GM18526 (cell line): ENCODE measurements at regions not wholly inside any gene's neighbourhood (a gene's known extent, or its start where the extent isn't known, plus 50 kb on each side); places are given as distances from the start of the nearest gene placed in this dataset.

Experiments used
- POLR2A ChIP-seq: IDR thresholded peaks from 3 replicates; pipeline ENCODE4 v1.6.1; 2011; ENCODE audit not compliant: insufficient read length; ENCODE audit errors: extremely low read depth

GRCh38 chr10:131021969-131022368, 289.6 kb downstream of the TCERG1L start:
- TF ChIP-seq POLR2A: no peak

GRCh38 chr10:131022369-131022768, 289.2 kb downstream of the TCERG1L start:
- TF ChIP-seq POLR2A: no peak

DNA sequence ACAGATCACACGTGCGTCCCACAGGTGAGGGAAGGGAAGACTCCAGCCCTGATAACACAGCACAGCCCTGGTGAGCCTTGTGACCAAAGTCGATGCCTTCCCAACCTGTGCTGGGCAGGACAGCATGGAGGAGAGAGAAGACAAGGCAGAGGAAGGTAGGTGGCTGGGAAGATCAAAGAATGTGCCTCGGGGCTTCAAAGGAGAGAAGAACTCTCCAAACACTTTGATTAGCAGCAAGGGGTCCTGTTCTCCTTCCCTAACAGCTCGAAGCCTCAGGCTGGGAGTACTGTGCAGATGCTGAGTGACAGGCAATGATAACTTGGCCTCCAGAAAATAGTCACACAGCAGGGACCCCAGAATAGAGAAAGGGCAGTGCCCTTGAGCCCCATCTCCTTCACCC, 288.5 kb downstream of the TCERG1L start:
- TF ChIP-seq POLR2A: no peak

DNA sequence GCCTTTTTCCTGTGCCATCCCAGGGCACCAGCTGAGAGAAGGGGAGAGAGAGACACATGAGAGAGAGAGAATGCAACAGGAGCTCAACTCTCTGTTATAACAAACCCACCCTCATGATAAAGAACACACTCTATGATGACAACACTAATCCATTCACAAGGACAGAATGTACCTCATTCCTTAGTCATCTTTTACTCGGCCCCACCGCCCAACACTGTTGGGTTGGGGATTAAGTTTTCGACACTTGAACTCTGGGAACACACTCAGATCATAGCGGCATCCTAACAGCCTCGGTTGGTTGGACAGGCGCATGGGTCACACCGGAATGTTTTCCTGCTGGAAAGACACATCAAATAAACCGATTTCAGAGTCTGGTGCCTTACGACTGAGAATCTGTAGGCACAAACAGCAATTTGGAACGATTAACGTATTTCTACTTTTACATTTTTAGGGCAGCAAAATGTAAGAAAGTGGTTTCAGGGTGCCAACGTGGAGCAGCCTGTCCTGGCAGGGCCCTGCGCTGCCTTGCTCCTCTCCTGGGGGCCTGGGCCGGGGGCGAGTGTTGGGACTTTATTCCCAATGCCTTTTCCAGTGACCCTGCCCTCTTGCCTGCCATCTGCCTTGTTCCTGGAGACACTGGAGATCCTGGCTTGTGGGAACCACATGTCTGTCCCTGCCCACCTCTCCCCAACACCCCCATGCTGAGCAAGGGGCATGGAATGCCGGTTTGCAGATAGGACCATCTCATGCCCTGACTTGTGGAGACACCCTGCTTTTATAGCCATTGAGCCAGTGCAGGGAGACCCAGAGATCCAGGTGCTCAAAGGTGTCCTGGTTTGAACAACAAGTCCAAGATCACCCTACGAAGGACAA, 287.0 kb downstream of the TCERG1L start:
- no peak for TF ChIP-seq POLR2A

DNA sequence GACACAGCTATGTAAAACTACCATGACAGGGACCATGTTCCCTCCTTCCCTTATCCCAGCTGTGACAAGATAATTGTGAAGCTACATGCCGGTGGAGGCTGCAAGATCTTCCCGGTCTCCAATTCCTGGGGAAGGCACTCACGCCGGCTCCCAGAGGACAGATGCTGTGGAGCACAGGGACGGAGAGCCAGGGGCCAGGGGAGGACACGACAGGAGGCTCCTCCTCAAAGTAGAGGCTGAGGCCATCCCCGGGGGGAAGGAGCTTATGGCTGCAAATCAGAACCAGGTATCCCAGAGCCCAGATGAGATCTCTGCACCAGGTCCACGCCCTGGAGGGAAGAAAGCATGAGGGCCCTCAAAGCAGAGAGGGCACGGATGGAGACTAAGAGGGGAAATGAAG, 286.2 kb downstream of the TCERG1L start:
- TF ChIP-seq POLR2A: no peak

DNA sequence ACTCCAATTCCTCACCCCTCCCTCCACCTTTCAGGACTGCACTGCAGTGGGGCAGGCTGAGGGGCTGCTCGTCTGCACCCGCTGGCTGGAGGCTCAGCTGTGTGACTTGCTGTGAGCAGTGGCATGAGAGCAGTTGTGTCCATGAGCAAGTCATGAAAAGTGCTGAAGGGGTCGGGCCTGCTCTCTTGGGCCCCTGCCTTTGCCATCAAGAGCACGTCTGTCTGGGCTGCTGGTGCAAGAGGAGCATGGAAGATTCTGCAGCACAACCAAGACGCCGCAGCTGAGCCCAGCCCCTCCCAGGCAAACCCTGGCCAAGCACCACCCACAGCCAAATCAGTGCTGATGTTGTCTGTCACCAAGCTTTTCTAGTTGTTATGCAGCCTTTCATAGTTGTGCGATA, 284.3 kb downstream of the TCERG1L start:
- no peak for TF ChIP-seq POLR2A

DNA sequence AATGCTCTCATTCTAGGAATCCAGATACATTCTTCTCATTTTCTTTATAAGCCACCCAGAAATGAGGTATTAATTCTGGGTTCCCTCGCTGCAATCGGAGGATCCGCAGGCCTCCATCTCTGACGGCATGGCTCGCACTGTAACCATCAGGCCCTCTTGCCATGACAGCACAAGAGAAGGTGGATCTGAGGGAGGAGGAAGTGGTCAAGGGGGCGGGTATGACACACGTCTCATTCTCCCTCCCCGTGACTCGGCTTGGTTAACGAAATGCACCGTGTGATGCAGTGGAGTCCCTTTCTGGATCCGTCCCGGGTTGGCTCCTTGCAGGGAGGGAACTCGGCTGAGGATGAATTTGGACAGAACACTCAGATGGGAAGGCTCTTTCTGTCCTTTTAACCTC, 280.2 kb downstream of the TCERG1L start:
- TF ChIP-seq POLR2A: no peak

DNA sequence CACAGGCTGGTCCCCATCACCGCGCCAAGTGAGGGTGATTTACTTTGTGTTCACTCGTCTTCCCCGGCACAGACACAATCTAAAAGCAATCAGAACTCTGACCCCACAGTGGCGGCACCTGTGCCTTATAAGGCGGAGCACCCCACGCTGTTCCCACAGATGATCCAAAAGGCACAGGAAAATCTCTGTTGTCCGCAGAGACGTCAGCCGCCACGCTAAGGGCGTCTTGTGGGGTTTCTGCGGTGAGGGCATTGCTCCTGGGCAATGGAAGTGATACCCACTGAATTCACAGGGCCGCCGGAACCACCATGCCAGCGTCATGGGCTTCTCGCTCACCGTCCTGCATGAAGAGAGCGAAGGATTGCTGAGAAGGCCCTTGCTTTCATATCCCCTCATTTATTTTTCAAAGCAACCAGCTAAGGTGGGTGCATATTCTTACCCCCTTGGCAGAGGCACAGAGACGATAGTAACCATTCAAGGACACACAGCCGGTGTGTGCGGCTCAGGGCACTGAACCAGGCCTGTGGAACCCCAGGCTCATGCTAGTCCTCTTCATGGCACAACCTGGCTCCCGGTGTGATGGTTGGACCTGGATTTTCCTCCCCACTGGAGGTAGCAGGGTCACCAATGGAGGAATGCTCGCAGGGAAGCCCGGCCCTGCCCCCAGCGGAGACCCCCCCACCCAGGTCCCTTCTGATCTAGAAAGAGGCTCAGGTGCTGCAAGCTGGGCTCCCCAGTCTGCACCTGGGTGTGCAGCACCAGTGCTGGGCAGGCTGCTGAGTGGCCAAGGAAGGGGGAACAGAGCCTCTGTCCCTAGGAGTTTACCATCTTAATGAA, 279.0 kb downstream of the TCERG1L start:
- no peak for TF ChIP-seq POLR2A

DNA sequence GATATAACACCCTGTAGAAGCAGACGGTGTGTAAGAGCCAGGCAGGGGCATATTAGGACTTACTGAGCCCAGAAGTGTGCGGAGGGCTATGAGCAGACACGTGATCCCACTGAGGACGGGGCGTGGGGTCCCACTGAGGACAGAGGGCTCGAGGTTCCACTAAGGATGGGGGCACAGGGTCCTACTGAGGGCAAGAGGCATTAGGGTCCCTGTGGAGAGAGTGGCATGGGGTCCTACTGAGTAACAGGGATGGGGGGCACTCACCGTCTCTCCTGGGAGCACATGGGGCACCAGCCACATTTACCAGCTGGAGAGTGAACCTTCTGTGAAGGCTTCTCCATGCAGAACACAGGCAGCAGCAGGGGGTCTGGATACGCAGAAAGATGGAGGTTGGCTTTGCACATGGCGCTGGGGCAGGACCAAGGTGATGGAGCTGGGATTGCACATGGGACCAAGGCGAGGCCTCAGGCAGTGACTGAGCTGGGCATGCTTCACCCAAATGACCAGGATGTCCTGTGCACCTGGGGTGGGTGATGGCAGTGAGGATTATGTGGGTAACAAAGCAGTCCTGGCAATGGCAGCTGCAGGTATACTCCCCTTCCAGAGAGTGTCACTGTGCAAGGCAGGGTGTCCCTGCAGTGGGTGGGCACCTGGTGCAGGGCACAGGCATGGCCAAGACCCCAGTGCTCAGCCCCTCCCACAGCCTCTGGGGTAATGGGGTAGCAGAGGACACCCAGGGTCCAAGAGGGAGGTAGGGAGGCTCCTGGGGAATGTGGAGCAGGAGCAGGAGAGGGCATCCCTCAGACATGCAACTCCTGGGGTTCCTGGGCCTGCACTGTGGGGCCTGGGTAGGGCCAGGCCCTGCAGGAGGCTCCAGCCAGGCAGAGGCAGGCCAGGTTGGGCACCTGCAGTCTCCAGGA, 278.1 kb downstream of the TCERG1L start:
- no peak for TF ChIP-seq POLR2A

DNA sequence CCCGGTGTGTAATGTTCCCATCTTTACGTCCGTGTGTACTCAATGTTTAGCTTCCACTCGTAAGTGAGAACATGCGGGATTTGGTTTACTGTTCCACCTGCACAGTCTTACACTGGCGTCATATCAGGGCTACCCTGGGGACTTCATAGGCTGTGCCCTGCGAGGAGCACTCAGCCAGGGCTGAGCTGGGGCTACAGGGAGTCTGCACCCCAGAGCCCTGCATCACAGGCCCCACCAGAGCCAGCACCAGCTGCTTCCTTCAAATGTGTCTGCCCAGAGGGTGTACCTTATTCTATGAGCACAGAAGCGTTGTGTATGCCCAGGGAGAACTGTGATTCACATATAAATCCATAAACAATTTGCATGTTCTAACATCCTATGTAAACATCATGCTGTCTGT, 277.1 kb downstream of the TCERG1L start:
- TF ChIP-seq POLR2A: no peak

DNA sequence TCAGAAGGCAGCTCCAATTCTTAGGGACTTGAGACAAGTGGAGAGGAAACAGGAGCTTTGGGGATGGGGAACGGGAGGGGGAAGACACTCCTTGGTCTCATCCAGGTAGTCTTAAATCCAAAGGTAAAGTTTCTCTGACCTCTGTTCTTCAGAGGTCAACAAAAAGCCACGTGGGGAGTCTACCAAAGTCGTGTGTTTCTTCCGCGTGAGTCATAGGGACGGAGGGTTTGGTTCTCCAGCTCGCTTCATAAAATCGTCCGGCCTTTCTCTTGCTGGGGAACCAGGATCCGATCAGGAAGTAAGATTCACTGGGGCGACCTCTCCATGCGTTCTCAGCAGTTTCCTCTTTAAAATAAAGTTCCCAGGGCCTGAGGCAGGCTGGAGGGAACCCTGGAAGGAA, 275.7 kb downstream of the TCERG1L start:
- no peak for TF ChIP-seq POLR2A

DNA sequence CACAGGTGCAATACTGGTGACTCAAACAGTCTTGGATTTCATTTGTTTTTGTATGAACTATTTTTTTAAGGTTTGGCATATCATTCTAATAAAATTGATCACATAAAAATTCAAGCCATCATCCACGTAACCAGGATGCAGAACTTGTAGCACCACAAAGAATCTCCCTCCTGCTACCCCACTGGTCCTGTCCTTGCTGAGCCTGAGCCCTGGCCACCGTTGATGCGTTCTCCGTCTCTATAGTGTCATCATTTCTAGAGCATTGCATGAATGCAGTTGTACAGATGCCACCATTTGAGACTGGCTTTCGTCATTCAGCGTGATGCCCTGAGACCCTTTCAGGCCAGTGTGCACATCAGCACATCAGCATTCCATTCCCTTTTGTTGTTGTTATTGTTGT, 273.5 kb downstream of the TCERG1L start:
- TF ChIP-seq POLR2A: no peak

GRCh38 chr10:131041031-131041430, 270.5 kb downstream of the TCERG1L start:
- TF ChIP-seq POLR2A: no peak

- no peak for TF ChIP-seq POLR2A
Observed at GRCh38 chr10:131041441-131041840, 270.1 kb downstream of the TCERG1L start.
